ENCODE measurements at regions not wholly inside any gene's neighbourhood (a gene's known extent, or its start where the extent isn't known, plus 50 kb on each side); places are given as distances from the start of the nearest gene placed in this dataset.

- H2AFZ ChIP-seq (ENCODE audit: low read length): no peak overlapping the region
- H3K9me3 ChIP-seq (ENCODE audit: low read length): no peaks in the 10 kb centered on the region
- no peak overlapping the region for H3K27ac ChIP-seq (ENCODE audit: low read length)
- H3F3A ChIP-seq (ENCODE audit: low read length, unreplicated experiment): no peaks in the 10 kb centered on the region
- ChIA-PET POLR2A (ENCODE audit: unreplicated experiment) (no interaction called here), CTCF (no interaction called here)
- no peaks in the 10 kb centered on the region for H3K36me3 ChIP-seq (ENCODE audit: low read depth, low read length)
- no peak overlapping the region for H3K4me3 ChIP-seq (ENCODE audit: low read length)
- H3K9ac ChIP-seq (ENCODE audit: low read length): no peak overlapping the region
- H3K4me2 ChIP-seq (ENCODE audit: low read length): no peak overlapping the region
- no peaks in the 10 kb centered on the region for H3K4me1 ChIP-seq (ENCODE audit: insufficient read depth, low read length)
- H4K20me1 ChIP-seq (ENCODE audit: low read length): no peaks in the 10 kb centered on the region
- no peak for TF ChIP-seq EZH2 (IDR thresholded peaks at IDR 0.05; ENCODE audit: low read length, unreplicated experiment)
- no peak for TF ChIP-seq CTCF (conservative IDR thresholded peaks at IDR 0.05; ENCODE audit: low read depth, low read length)
- TF ChIP-seq EZH2phosphoT487 (IDR thresholded peaks at IDR 0.05; ENCODE audit: borderline replicate concordance, low read length): no peak
- H3K27me3 ChIP-seq (ENCODE audit: low read length): no peaks in the 10 kb centered on the region
- intact Hi-C loops (cut with micrococcal nuclease): no loop called here
- no peaks in the 10 kb centered on the region for H3K79me2 ChIP-seq (ENCODE audit: low read length)
- H3K9me2 ChIP-seq (replicated peaks; ENCODE audit: low read length): no peaks in the 10 kb centered on the region
- BruUV-seq (replicated peaks): no TSS peak
- ATAC-seq (no peak), DNase-seq (no peak)
These were observed 458.3 kb downstream of the METTL15 start for GRCh38 chr11:28566339-28567089.

DNA sequence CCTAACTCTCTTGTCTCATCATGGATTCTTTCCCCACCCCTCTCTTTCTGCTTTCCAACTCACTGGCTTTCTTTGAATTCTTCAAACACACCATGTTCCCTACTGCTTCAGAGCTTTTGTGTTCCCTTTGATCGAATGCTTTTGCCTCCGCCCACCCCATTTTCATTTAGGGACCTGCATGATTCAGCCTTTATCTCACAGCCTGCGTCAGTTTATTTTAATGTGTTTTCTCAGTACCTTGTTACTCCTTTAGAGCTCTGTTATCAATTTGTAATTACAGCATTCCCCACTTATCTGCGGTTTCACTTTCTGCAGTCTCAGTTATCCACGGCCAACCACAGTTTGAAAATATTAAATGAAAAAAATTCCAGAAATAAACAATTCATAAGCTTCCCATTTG lies 451.3 kb downstream of the METTL15 start:
- intact Hi-C loops (cut with micrococcal nuclease): no loop called here
- no peak overlapping the region for H3K4me3 ChIP-seq (ENCODE audit: low read length)
- no peaks in the 10 kb centered on the region for H3K36me3 ChIP-seq (ENCODE audit: low read depth, low read length)
- no peak overlapping the region for H3K9ac ChIP-seq (ENCODE audit: low read length)
- no peak for TF ChIP-seq EZH2 (IDR thresholded peaks at IDR 0.05; ENCODE audit: low read length, unreplicated experiment)
- TF ChIP-seq CTCF (conservative IDR thresholded peaks at IDR 0.05; ENCODE audit: low read depth, low read length): no peak
- no peak for TF ChIP-seq EZH2phosphoT487 (IDR thresholded peaks at IDR 0.05; ENCODE audit: borderline replicate concordance, low read length)
- H3K27me3 ChIP-seq (ENCODE audit: low read length): no peaks in the 10 kb centered on the region
- no peaks in the 10 kb centered on the region for H4K20me1 ChIP-seq (ENCODE audit: low read length)
- H3K79me2 ChIP-seq (ENCODE audit: low read length): no peaks in the 10 kb centered on the region
- no peak for ATAC-seq
- POLR2A ChIA-PET (ENCODE audit: unreplicated experiment): no interaction called here
- BruUV-seq (replicated peaks): no TSS peak
- CTCF ChIA-PET: no interaction called here
- no peaks in the 10 kb centered on the region for H3F3A ChIP-seq (ENCODE audit: low read length, unreplicated experiment)
- no peak overlapping the region for H3K4me2 ChIP-seq (ENCODE audit: low read length)
- H2AFZ ChIP-seq (ENCODE audit: low read length): no peak overlapping the region
- no peaks in the 10 kb centered on the region for H3K9me2 ChIP-seq (replicated peaks; ENCODE audit: low read length)
- no peak for DNase-seq
- H3K27ac ChIP-seq (ENCODE audit: low read length): no peak overlapping the region
- no peaks in the 10 kb centered on the region for H3K4me1 ChIP-seq (ENCODE audit: insufficient read depth, low read length)
- H3K9me3 ChIP-seq (ENCODE audit: low read length): no peaks in the 10 kb centered on the region

GRCh38 chr11:28547321-28547741 lies 439.1 kb downstream of the METTL15 start:
- BruUV-seq (replicated peaks): no TSS peak
- H3K27ac ChIP-seq (ENCODE audit: low read length): no peak overlapping the region
- H3K9me3 ChIP-seq (ENCODE audit: low read length): no peaks in the 10 kb centered on the region
- H3K36me3 ChIP-seq (ENCODE audit: low read depth, low read length): no peaks in the 10 kb centered on the region
- DNase-seq (no peak), ATAC-seq (no peak)
- H3K4me3 ChIP-seq (ENCODE audit: low read length): no peak overlapping the region
- no peaks in the 10 kb centered on the region for H3K79me2 ChIP-seq (ENCODE audit: low read length)
- TF ChIP-seq CTCF (conservative IDR thresholded peaks at IDR 0.05; ENCODE audit: low read depth, low read length): no peak
- H3K27me3 ChIP-seq (ENCODE audit: low read length): no peaks in the 10 kb centered on the region
- peaks cover 5% of the 10 kb centered on the region; the same call in 1 of the 2 replicates for H3K4me1 ChIP-seq (ENCODE audit: insufficient read depth, low read length)
- no peaks in the 10 kb centered on the region for H3F3A ChIP-seq (ENCODE audit: low read length, unreplicated experiment)
- H2AFZ ChIP-seq (ENCODE audit: low read length): no peak overlapping the region
- H4K20me1 ChIP-seq (ENCODE audit: low read length): no peaks in the 10 kb centered on the region
- intact Hi-C loops (cut with micrococcal nuclease): no loop called here
- ChIA-PET POLR2A (ENCODE audit: unreplicated experiment) (no interaction called here), CTCF (no interaction called here)
- H3K9me2 ChIP-seq (replicated peaks; ENCODE audit: low read length): no peaks in the 10 kb centered on the region
- no peak overlapping the region for H3K9ac ChIP-seq (ENCODE audit: low read length)
- no peak overlapping the region for H3K4me2 ChIP-seq (ENCODE audit: low read length)
